ENCODE measurements at regions not wholly inside any gene's neighbourhood (a gene's known extent, or its start where the extent isn't known, plus 50 kb on each side); places are given as distances from the start of the nearest gene placed in this dataset.

DNA sequence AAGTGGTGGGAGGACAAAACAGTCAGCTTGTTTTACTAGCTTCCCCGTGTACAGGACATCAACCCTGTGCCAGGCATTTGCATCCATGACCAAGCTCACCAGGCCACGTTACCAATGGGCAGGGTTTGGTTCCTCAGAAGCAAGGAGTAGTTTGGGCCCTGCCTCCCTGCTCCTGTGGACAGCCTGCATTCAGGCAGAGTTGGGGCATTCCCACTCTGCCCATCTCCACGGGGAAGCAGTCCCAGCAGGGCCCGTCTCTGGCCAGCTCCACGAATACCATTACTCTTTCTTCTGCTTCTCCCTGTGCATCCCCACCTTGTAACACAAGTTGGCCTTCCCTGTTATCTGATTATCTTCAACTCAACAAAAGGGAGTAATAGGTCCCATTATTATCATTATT, 54.0 kb upstream of the RIOK3 start:
- CTCF ChIA-PET: no interaction called here
- TF ChIP-seq, protein P1, sequence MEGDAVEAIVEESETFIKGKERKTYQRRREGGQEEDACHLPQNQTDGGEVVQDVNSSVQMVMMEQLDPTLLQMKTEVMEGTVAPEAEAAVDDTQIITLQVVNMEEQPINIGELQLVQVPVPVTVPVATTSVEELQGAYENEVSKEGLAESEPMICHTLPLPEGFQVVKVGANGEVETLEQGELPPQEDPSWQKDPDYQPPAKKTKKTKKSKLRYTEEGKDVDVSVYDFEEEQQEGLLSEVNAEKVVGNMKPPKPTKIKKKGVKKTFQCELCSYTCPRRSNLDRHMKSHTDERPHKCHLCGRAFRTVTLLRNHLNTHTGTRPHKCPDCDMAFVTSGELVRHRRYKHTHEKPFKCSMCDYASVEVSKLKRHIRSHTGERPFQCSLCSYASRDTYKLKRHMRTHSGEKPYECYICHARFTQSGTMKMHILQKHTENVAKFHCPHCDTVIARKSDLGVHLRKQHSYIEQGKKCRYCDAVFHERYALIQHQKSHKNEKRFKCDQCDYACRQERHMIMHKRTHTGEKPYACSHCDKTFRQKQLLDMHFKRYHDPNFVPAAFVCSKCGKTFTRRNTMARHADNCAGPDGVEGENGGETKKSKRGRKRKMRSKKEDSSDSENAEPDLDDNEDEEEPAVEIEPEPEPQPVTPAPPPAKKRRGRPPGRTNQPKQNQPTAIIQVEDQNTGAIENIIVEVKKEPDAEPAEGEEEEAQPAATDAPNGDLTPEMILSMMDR (conservative IDR thresholded peaks at IDR 0.05; ENCODE audit: low read depth): no peak
- DNase-seq (ENCODE audit: low spot score): no peak
- POLR2A ChIA-PET (ENCODE audit: low non-redundant PET): no interaction called here
- H3K27ac ChIP-seq: no peak overlapping the region

DNA sequence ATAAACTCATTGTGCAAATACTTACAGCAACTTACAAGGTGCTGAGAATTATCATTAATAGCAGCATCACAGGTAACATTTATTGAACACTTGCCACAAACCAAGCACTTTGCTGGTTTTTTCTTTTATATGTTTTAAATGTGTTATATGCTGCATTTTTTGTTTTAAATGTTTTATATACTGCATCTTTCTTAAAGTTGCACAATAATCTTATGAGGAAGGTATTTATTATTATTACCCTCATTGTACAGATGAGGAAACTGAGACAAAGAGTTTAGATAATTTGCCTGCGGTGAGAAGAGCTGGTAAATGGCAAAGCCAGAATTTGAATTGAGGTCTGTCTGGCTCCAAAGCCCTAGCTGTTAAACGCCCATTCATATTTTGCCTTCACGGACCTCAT, 52.2 kb upstream of the RIOK3 start:
- POLR2A ChIA-PET (ENCODE audit: low non-redundant PET): no interaction called here
- TF ChIP-seq, protein P1 (conservative IDR thresholded peaks at IDR 0.05; ENCODE audit: low read depth): no peak
- no peak overlapping the region for H3K27ac ChIP-seq
- CTCF ChIA-PET: no interaction called here
- no peak for DNase-seq (ENCODE audit: low spot score)

- TF ChIP-seq, protein P1 (conservative IDR thresholded peaks at IDR 0.05; ENCODE audit: low read depth): no peak
- ChIA-PET CTCF (no interaction called here), POLR2A (ENCODE audit: low non-redundant PET) (no interaction called here)
- H3K27ac ChIP-seq: no peak overlapping the region
- DNase-seq (ENCODE audit: low spot score): no peak
These were observed 51.4 kb upstream of the RIOK3 start for GRCh38 chr18:23401400-23402347.

Data from RWPE1 (cell line).